Common myeloid progenitor, CD34-positive (primary cell): ENCODE measurements at regions not wholly inside any gene's neighbourhood (a gene's known extent, or its start where the extent isn't known, plus 50 kb on each side); places are given as distances from the start of the nearest gene placed in this dataset.

Experiments
- CTCF ChIA-PET: fragments of 350-600 bp; sonication (Branson Sonifier 250); formaldehyde crosslinking; loops from one replicate; lab custom pipeline; 2021; ENCODE audit warnings: antibody characterized with exemption; lab: Charles Lee
- POLR2A ChIA-PET: fragments of 350-600 bp; sonication (Branson Sonifier 250); formaldehyde crosslinking; loops from one replicate; lab custom pipeline; 2021; ENCODE audit warnings: antibody characterized with exemption; lab: Charles Lee
- DNase-seq, 3 donors: peaks; one replicate each; pipeline versions ENCODE4 v3.0.0 to v3.0.0-alpha.2; 2013
- H3K27ac ChIP-seq, 2 experiments: 1 replicate in 1 of 2; 2 replicates in 1 of 2; pipeline ENCODE4 v1.7.0; 2013; ENCODE audit warnings: inconsistent platforms in 2 of 2, low read length in 2 of 2, mild to moderate bottlenecking in 2 of 2, low read depth in 1 of 2, moderate library complexity in 1 of 2; ENCODE audit not compliant: severe bottlenecking in 2 of 2, insufficient read depth in 1 of 2, poor library complexity in 1 of 2
- H3K27me3 ChIP-seq, 5 experiments: replicated peaks in 2 of 5; 1 replicate in 3 of 5; 2 replicates in 2 of 5; pipeline versions ENCODE4 v1.6.1 to v1.7.0; 2013; ENCODE audit warnings: low read length in 4 of 5, mild to moderate bottlenecking in 2 of 5, moderate library complexity in 2 of 5, inconsistent platforms in 1 of 5; ENCODE audit not compliant: insufficient read depth in 5 of 5, control insufficient read depth in 4 of 5
- H3K36me3 ChIP-seq, 4 experiments: 1 replicate in 2 of 4; 2 replicates in 2 of 4; pipeline versions ENCODE4 v1.6.1 to v1.7.0; 2013; ENCODE audit warnings: low read length in 3 of 4, control low read depth in 1 of 4, mild to moderate bottlenecking in 1 of 4; ENCODE audit not compliant: control insufficient read depth in 4 of 4, insufficient read depth in 4 of 4
- H3K4me1 ChIP-seq, 4 experiments: 1 replicate in 3 of 4; 2 replicates in 1 of 4; pipeline versions ENCODE4 v1.6.1 to v1.7.1; 2013; ENCODE audit warnings: low read length in 3 of 4, mild to moderate bottlenecking in 3 of 4, control low read depth in 1 of 4, inconsistent platforms in 1 of 4, moderate library complexity in 1 of 4; ENCODE audit not compliant: control insufficient read depth in 4 of 4, insufficient read depth in 4 of 4; ENCODE audit errors: control extremely low read depth in 1 of 4
- H3K4me3 ChIP-seq, 7 experiments: 1 replicate in 4 of 7; 2 replicates in 3 of 7; pipeline versions ENCODE4 v1.5.1 to v1.7.0; 2013; ENCODE audit warnings: mild to moderate bottlenecking in 7 of 7, low read length in 6 of 7, moderate library complexity in 6 of 7, inconsistent platforms in 2 of 7, low read depth in 2 of 7, control low read depth in 1 of 7; ENCODE audit not compliant: insufficient read depth in 4 of 7, control insufficient read depth in 1 of 7; ENCODE audit errors: extremely low read depth in 1 of 7
- H3K9me3 ChIP-seq, 5 experiments: 1 replicate in 4 of 5; 2 replicates in 1 of 5; pipeline versions ENCODE4 v1.6.1 to v1.7.1; 2013; ENCODE audit warnings: low read length in 4 of 5, mild to moderate bottlenecking in 2 of 5, inconsistent platforms in 1 of 5, low read depth in 1 of 5, moderate library complexity in 1 of 5; ENCODE audit not compliant: control insufficient read depth in 4 of 5, insufficient read depth in 2 of 5; ENCODE audit errors: control extremely low read depth in 1 of 5
- WGBS: methylation state at CpG from one replicate; pipeline ENCODE4 v1.1.5; 2013; ENCODE audit not compliant: insufficient coverage; 5-methylcytosine and 5-hydroxymethylcytosine counted together

DNA sequence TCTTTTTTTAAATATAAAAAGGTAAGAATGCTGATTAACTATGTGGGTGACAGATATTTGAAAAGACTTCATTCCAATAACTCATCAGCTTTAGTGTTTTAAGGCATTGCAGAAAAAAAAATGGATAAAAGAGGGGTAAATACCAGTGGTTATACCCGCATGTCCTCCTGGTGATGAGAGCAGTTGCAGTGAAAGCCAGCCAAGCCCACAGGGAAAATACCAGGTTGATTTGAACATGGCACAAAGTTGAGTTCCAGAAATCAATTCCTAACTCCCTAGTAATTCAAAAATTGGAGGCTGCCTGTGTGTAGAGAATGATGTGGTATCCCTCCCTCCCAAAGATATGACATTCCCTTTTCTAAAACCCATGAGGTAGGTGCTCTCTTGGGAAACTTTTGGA lies 453.2 kb upstream of the SOX9 start:
- no peak overlapping the region for H3K27ac ChIP-seq
- no peak overlapping the region for H3K4me3 ChIP-seq
- no peak for DNase-seq
- CTCF ChIA-PET = no interaction called here
- H3K36me3 ChIP-seq = no peaks in the 10 kb centered on the region
- no peaks in the 10 kb centered on the region for H3K4me1 ChIP-seq
- WGBS = 83% methylated on average over 1 of the region's 1 CpG
- POLR2A ChIA-PET = no interaction called here
- H3K27me3 ChIP-seq = no peaks in the 10 kb centered on the region
- H3K9me3 ChIP-seq = no peaks in the 10 kb centered on the region

DNA sequence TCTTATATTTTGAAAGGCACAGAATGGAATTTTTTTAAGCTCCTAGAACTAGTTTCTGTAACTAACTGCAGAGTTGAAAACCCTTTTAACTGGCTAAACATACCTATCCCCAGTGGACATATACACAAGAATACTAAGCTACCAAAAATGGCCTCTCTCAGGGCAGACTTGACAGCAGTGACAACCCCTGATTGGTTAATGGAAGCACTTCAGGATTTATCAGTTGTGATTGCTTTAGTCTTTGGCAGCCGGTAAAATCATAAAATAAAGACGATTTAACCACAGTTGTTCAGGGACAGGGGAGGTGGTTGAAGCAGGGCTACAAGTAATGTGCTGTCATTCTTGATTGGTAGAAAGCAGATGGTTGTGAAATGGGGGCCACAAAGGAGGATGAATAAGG lies 452.0 kb upstream of the SOX9 start:
- CTCF ChIA-PET = no interaction called here
- POLR2A ChIA-PET = no interaction called here

DNA sequence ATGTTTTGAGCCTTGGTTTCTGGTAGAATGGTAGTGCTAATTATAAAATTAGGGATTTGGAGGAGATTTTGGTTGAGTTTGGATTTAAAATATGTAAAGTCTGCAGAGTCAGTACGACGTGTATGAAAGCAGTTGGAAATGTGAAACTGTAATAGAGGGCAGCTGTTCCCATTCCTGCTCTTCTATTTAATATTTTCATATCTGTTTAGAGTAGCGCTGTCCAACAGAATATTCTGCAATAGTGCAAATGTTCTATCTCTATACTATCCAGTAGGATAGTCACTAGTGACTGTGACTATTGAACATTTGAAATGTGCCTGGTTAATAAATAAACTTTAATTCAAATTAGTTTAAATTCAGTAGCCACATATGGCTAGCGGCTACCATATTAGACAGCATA lies 443.4 kb upstream of the SOX9 start:
- CTCF ChIA-PET = no interaction called here
- no peaks in the 10 kb centered on the region for H3K4me1 ChIP-seq
- WGBS = no CpG with 5 or more reads among the region's 4 CpGs

More for the DNA sequence above, 452.0 kb upstream of the SOX9 start:
- Histone ChIP-seq H3K36me3 (no peaks in the 10 kb centered on the region), H3K4me1 (no peaks in the 10 kb centered on the region), H3K27me3 (no peaks in the 10 kb centered on the region), H3K9me3 (no peaks in the 10 kb centered on the region), H3K27ac (no peak overlapping the region), H3K4me3 (no peak overlapping the region)
- 100% methylated on average over 1 of the region's 2 CpGs for WGBS
- DNase-seq = no peak

DNA sequence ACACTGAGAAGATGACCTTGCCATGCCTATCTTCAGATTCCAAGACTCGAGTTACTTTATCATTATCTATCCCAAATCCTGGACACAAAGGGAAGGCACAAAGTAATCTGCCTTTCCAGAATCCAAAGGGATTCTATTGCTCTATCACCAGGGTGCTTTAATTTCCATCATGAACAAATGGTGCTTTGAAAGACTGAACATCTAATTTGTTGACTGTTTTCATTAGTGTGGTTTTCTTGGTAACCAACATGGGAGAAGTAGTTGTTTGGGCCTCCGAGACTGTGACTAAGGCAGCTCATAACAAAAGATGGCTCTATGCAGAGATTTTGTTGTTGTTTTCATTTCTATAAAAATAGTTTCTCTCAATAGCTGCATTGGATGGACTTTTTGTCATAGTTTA lies 441.0 kb upstream of the SOX9 start:
- Histone ChIP-seq H3K4me1 (no peaks in the 10 kb centered on the region), H3K9me3 (no peaks in the 10 kb centered on the region), H3K27ac (no peak overlapping the region), H3K27me3 (no peaks in the 10 kb centered on the region), H3K36me3 (no peaks in the 10 kb centered on the region), H3K4me3 (no peak overlapping the region)
- DNase-seq = no peak
- ChIA-PET POLR2A (no interaction called here), CTCF (no interaction called here)
- 100% methylated on average over 1 of the region's 2 CpGs for WGBS

More for the DNA sequence above, 443.4 kb upstream of the SOX9 start:
- H3K4me3 ChIP-seq = no peak overlapping the region
- POLR2A ChIA-PET = no interaction called here
- H3K9me3 ChIP-seq = no peaks in the 10 kb centered on the region
- no peaks in the 10 kb centered on the region for H3K27me3 ChIP-seq
- no peaks in the 10 kb centered on the region for H3K36me3 ChIP-seq
- H3K27ac ChIP-seq = no peak overlapping the region
- DNase-seq = no peak

DNA sequence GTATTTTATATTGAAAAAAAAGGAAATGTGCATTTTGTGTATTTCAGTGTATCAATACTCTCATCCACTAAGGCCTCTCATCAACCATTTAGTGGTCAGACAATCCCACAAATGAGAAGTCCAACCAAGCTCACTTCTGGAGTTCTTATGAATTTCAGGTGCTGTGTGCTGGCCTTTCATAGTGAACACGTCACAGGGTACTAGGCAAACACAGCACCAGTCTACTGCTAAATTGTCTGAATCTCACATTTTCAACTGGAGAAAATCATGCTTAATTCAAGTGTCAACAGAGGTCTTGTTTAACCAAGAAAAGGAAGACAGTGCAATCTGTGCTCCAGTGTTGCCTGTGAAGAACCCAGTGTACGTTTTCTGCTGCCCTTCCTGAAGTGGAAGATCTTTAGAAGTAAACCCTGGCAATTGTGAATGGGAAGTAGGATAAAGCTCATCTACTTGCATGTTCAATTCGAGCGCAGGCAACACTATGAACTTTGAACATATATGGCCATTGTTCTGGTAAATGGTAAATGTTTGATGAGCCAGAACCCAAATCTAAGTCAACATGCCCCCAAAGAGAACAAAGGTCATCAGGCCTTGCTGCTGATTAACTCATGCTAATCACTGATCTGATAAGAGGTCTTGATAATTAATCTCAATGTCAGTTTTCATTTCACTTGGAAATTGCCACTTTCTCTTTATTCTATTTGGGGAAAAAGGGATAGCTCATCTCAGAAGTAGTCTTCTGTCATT lies 439.2 kb upstream of the SOX9 start:
- Histone ChIP-seq H3K4me3 (no peak overlapping the region), H3K9me3 (no peaks in the 10 kb centered on the region), H3K36me3 (no peaks in the 10 kb centered on the region), H3K27me3 (no peaks in the 10 kb centered on the region), H3K27ac (no peak overlapping the region), H3K4me1 (no peaks in the 10 kb centered on the region)
- no peak for DNase-seq
- CTCF ChIA-PET = no interaction called here
- 94% methylated on average over 4 of the region's 4 CpGs for WGBS
- POLR2A ChIA-PET = no interaction called here

DNA sequence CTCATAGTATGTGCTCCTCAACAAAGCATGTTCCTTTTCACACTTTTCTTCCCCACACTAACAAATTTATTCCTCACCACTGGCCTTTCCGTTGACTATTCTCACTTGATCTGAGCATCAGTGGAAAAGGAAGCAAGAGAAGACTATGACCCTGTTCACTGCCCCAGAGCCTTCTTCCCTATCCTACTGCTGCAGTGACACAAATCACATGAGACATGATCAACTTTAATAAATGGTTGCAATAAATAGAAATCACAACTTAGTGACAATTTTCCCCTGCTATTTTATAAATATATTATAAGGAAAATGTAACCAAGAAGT lies 438.7 kb upstream of the SOX9 start:
- no peak for DNase-seq
- Histone ChIP-seq H3K27me3 (no peaks in the 10 kb centered on the region), H3K4me1 (no peaks in the 10 kb centered on the region), H3K9me3 (no peaks in the 10 kb centered on the region), H3K4me3 (no peak overlapping the region), H3K36me3 (no peaks in the 10 kb centered on the region), H3K27ac (no peak overlapping the region)
- 86% methylated on average over 1 of the region's 1 CpG for WGBS
- ChIA-PET CTCF (no interaction called here), POLR2A (no interaction called here)

DNA sequence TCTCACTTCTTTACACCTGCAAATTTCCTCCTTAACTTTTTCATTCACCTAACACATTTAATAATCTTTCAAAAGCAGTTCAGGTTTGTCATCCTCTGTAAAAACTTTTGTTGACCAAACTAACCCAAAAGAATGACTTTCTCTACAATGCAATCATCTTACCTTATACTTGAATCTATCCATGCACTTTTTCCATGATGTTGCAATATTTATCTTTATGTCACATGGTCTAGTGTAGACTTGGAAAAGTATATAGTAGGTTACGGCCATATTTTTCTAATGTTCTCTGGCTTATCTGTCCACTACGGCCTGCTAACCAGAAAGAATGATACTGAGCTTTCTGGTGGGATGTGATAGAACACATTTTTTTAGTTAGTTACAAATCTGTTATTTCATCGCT lies 431.0 kb upstream of the SOX9 start:
- H3K36me3 ChIP-seq = no peaks in the 10 kb centered on the region
- H3K4me1 ChIP-seq = no peaks in the 10 kb centered on the region
- H3K4me3 ChIP-seq = no peak overlapping the region
- DNase-seq = no peak
- H3K27me3 ChIP-seq = no peaks in the 10 kb centered on the region
- H3K27ac ChIP-seq = no peak overlapping the region
- ChIA-PET CTCF (interaction anchor here (0.6 kb wide), 1 partner anchor 1710 kb away, joined by 4 read pairs; no protein-coding TSS in a partner anchor), POLR2A (no interaction called here)
- WGBS = 100% methylated on average over 1 of the region's 3 CpGs
- no peaks in the 10 kb centered on the region for H3K9me3 ChIP-seq
